ENCODE measurements at regions not wholly inside any gene's neighbourhood (a gene's known extent, or its start where the extent isn't known, plus 50 kb on each side); places are given as distances from the start of the nearest gene placed in this dataset.
"Not testable (repeated sequence)": the region's sequence is repeated elsewhere in the genome, so short reads cannot be mapped to it uniquely, and the experiment has no call there.

DNA sequence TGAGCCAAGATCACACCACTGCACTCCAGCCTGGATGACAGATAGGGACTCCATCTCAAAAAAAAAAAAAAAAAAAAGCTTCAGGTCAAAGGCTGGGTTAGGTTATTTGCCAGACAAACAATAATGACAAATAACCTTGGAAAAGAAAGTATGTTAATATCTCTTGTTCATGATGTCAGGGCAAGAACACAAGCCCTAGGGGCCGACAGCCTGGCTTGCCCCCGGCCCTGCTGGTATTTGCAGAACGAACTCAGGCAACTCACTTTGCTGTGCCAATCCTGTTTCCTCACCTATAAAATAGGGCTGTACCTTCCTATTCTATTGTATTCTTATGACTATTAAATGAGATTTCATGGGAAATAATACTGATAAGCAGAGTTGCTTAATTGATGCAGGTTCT is 75.4 kb upstream of the CDC42EP3 start:
- H3K4me1 Mint-ChIP-seq, result peaks cover 15% of the 10 kb centered on the region
- no peaks in the 10 kb centered on the region for H3K36me3 Mint-ChIP-seq (ENCODE audit: low read depth)
- no peak overlapping the region for H3K27ac Mint-ChIP-seq
- ATAC-seq (replicated peaks), result no peak
- no peak overlapping the region for H3K4me3 Mint-ChIP-seq
- no peaks in the 10 kb centered on the region for H3K27me3 Mint-ChIP-seq
- H3K9me3 Mint-ChIP-seq, result no peaks in the 10 kb centered on the region

GRCh38 chr2:37748541-37748940 is 77.1 kb upstream of the CDC42EP3 start:
- H3K36me3 Mint-ChIP-seq (ENCODE audit: low read depth), result no peaks in the 10 kb centered on the region
- H3K27ac Mint-ChIP-seq, result no peak overlapping the region
- no peaks in the 10 kb centered on the region for H3K27me3 Mint-ChIP-seq
- ATAC-seq (replicated peaks), result no peak
- peaks cover 15% of the 10 kb centered on the region for H3K4me1 Mint-ChIP-seq
- H3K4me3 Mint-ChIP-seq, result no peak overlapping the region
- no peaks in the 10 kb centered on the region for H3K9me3 Mint-ChIP-seq

- not testable (repeated sequence) for H3K36me3 Mint-ChIP-seq (ENCODE audit: low read depth); H3K9me3 Mint-ChIP-seq; H3K27ac Mint-ChIP-seq; H3K4me3 Mint-ChIP-seq; ATAC-seq (replicated peaks); H3K27me3 Mint-ChIP-seq
- H3K4me1 Mint-ChIP-seq, result peaks cover 15% of the 10 kb centered on the region
Measured at GRCh38 chr2:37750286-37750685, 78.8 kb upstream of the CDC42EP3 start.

- no peak overlapping the region for H3K4me3 Mint-ChIP-seq
Measured at GRCh38 chr2:37752766-37753165, 81.3 kb upstream of the CDC42EP3 start.

DNA sequence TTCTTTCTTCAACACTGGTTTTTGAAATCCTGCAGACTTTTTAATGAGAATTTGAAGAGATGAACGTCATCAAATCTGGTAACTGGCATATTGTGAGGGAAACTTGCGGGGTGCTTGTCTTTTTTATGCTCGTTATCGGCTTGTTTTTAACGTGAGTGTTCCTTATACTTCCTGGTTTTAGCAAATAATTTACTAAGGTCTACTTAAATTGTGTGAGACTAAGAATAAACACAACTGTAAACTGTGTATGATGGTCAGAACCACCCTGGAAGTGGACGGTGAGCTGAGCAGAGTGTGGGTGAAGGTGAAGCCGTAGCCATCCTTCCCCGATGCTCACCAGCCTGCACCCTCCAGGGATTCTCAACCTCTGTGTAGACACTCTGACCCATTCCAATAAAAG is 82.3 kb upstream of the CDC42EP3 start:
- Mint-ChIP-seq H3K4me1 (peaks cover 3% of the 10 kb centered on the region), H3K9me3 (no peaks in the 10 kb centered on the region), H3K4me3 (no peak overlapping the region), H3K27ac (no peak overlapping the region), H3K36me3 (ENCODE audit: low read depth) (no peaks in the 10 kb centered on the region), H3K27me3 (no peaks in the 10 kb centered on the region)
- no peak for ATAC-seq (replicated peaks)

More at GRCh38 chr2:37752766-37753165, 81.3 kb upstream of the CDC42EP3 start:
- ATAC-seq (replicated peaks), result no peak
- no peaks in the 10 kb centered on the region for H3K9me3 Mint-ChIP-seq
- no peaks in the 10 kb centered on the region for H3K27me3 Mint-ChIP-seq
- no peak overlapping the region for H3K27ac Mint-ChIP-seq
- peaks cover 9% of the 10 kb centered on the region for H3K4me1 Mint-ChIP-seq
- H3K36me3 Mint-ChIP-seq (ENCODE audit: low read depth), result no peaks in the 10 kb centered on the region

DNA sequence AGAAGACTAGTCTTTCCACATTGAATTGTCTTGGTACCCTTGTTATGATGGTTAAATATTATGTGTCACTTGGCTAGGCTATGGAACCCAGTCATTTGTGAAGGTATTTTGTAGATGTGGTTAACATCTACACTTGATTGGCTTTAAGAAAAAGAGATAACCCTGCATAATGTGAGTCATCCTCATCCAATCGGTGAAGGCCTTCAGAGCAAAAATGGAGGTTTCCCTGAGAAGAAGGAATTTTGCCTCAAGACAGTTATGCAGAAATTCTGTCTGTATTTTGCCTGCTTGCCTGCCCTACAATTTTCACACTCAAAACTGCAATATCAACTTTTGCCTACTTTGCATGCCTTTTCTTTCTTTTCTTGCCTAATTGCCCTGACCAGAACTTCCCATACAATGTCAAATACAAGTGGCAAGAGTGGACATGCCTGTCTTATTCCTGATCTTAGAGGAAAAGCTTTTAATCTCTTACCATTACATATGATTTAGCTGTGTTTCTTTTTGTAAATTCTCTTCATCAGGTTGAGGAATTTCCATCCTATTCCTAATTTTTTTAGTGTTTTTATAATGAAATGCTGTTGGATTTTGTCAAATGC is 84.6 kb upstream of the CDC42EP3 start:
- H3K36me3 Mint-ChIP-seq (ENCODE audit: low read depth); ATAC-seq (replicated peaks); H3K27me3 Mint-ChIP-seq: not testable (repeated sequence)

GRCh38 chr2:37757456-37757855 is 86.0 kb upstream of the CDC42EP3 start:
- not testable (repeated sequence) for H3K27ac Mint-ChIP-seq; H3K36me3 Mint-ChIP-seq (ENCODE audit: low read depth); H3K4me1 Mint-ChIP-seq; H3K4me3 Mint-ChIP-seq; H3K9me3 Mint-ChIP-seq; ATAC-seq (replicated peaks); H3K27me3 Mint-ChIP-seq

More for the DNA sequence above, 84.6 kb upstream of the CDC42EP3 start:
- not testable (repeated sequence) for H3K9me3 Mint-ChIP-seq, H3K4me1 Mint-ChIP-seq, H3K4me3 Mint-ChIP-seq, H3K27ac Mint-ChIP-seq

- H3K4me1 Mint-ChIP-seq; H3K27ac Mint-ChIP-seq; H3K4me3 Mint-ChIP-seq; H3K9me3 Mint-ChIP-seq; H3K27me3 Mint-ChIP-seq; H3K36me3 Mint-ChIP-seq (ENCODE audit: low read depth); ATAC-seq (replicated peaks): not testable (repeated sequence)
Measured at GRCh38 chr2:37758141-37758601, 86.7 kb upstream of the CDC42EP3 start.

GRCh38 chr2:37759989-37760388 is 88.5 kb upstream of the CDC42EP3 start:
- not testable (repeated sequence) for ATAC-seq (replicated peaks); H3K4me3 Mint-ChIP-seq; H3K36me3 Mint-ChIP-seq (ENCODE audit: low read depth); H3K4me1 Mint-ChIP-seq; H3K27ac Mint-ChIP-seq; H3K27me3 Mint-ChIP-seq; H3K9me3 Mint-ChIP-seq

- Mint-ChIP-seq H3K36me3 (ENCODE audit: low read depth) (no peaks in the 10 kb centered on the region), H3K27me3 (no peaks in the 10 kb centered on the region), H3K4me3 (no peak overlapping the region)
Measured at GRCh38 chr2:37760471-37760870, 89.0 kb upstream of the CDC42EP3 start.

GRCh38 chr2:37762281-37762680 is 90.8 kb upstream of the CDC42EP3 start:
- H3K27me3 Mint-ChIP-seq; ATAC-seq (replicated peaks); H3K36me3 Mint-ChIP-seq (ENCODE audit: low read depth); H3K27ac Mint-ChIP-seq; H3K4me1 Mint-ChIP-seq; H3K9me3 Mint-ChIP-seq; H3K4me3 Mint-ChIP-seq: not testable (repeated sequence)

More at GRCh38 chr2:37760471-37760870, 89.0 kb upstream of the CDC42EP3 start:
- Mint-ChIP-seq H3K27ac (no peak overlapping the region), H3K4me1 (no peaks in the 10 kb centered on the region), H3K9me3 (no peaks in the 10 kb centered on the region)
- ATAC-seq (replicated peaks), result no peak

GRCh38 chr2:37764739-37765138 is 93.3 kb upstream of the CDC42EP3 start:
- H3K4me3 Mint-ChIP-seq, result no peak overlapping the region
- ATAC-seq (replicated peaks), result no peak
- no peaks in the 10 kb centered on the region for H3K4me1 Mint-ChIP-seq
- H3K36me3 Mint-ChIP-seq (ENCODE audit: low read depth), result no peaks in the 10 kb centered on the region
- H3K27me3 Mint-ChIP-seq, result no peaks in the 10 kb centered on the region
- H3K9me3 Mint-ChIP-seq, result no peaks in the 10 kb centered on the region
- H3K27ac Mint-ChIP-seq, result no peak overlapping the region

- H3K4me3 Mint-ChIP-seq, result no peak overlapping the region
- H3K9me3 Mint-ChIP-seq, result no peaks in the 10 kb centered on the region
- no peaks in the 10 kb centered on the region for H3K4me1 Mint-ChIP-seq
- H3K36me3 Mint-ChIP-seq (ENCODE audit: low read depth), result no peaks in the 10 kb centered on the region
- ATAC-seq (replicated peaks), result no peak
- no peak overlapping the region for H3K27ac Mint-ChIP-seq
- H3K27me3 Mint-ChIP-seq, result no peaks in the 10 kb centered on the region
Measured at GRCh38 chr2:37766106-37766505, 94.7 kb upstream of the CDC42EP3 start.

GRCh38 chr2:37767046-37767445 is 95.6 kb upstream of the CDC42EP3 start:
- Mint-ChIP-seq H3K4me1 (no peaks in the 10 kb centered on the region), H3K36me3 (ENCODE audit: low read depth) (no peaks in the 10 kb centered on the region)
- no peak for ATAC-seq (replicated peaks)

GRCh38 chr2:37767959-37768925 is 96.8 kb upstream of the CDC42EP3 start:
- Mint-ChIP-seq H3K4me1 (no peaks in the 10 kb centered on the region), H3K36me3 (ENCODE audit: low read depth) (no peaks in the 10 kb centered on the region), H3K27ac (no peak overlapping the region), H3K4me3 (no peak overlapping the region), H3K9me3 (no peaks in the 10 kb centered on the region), H3K27me3 (no peaks in the 10 kb centered on the region)
- no peak for ATAC-seq (replicated peaks)

More at GRCh38 chr2:37767046-37767445, 95.6 kb upstream of the CDC42EP3 start:
- H3K27me3 Mint-ChIP-seq, result no peaks in the 10 kb centered on the region
- no peak overlapping the region for H3K4me3 Mint-ChIP-seq
- H3K27ac Mint-ChIP-seq, result no peak overlapping the region
- no peaks in the 10 kb centered on the region for H3K9me3 Mint-ChIP-seq

All from activated T-helper 17 cell treated with anti-CD3 and anti-CD28 coated beads, Interleukin-2, amount 50 U/mL, for 72 hours (primary cell).